HCT116 (cell line): ENCODE measurements at regions not wholly inside any gene's neighbourhood (a gene's known extent, or its start where the extent isn't known, plus 50 kb on each side); places are given as distances from the start of the nearest gene placed in this dataset.

ENCODE experiments used
- ATAC-seq: fragments of 200-7000 bp; cut with Tn5 transposase; 2 replicates; pipeline ENCODE4 v1.9.1; 2020; ENCODE audit warnings: mild to moderate bottlenecking, moderate library complexity
- BruUV-seq: library from RNA; stranded (reverse); fragments of 400-500 nt; replicated peaks from 2 replicates; lab custom pipeline; 2021; lab: Mats Ljungman, UMichigan
- CTCF ChIA-PET: fragments of 300-600 bp; sonication (Branson Sonifier 250); formaldehyde crosslinking; loops from one replicate; lab custom pipeline; 2021; ENCODE audit warnings: antibody characterized with exemption; lab: Charles Lee
- POLR2A ChIA-PET: fragments of 300-600, 350-600 bp; sonication (Branson Sonifier 250); formaldehyde crosslinking; loops from one replicate; lab custom pipeline; 2021; ENCODE audit warnings: antibody characterized with exemption; lab: Charles Lee
- RAD21 ChIA-PET, 2 experiments: fragments of 300-600 bp; sonication (Branson Sonifier 250); formaldehyde crosslinking; loops; one replicate each; lab custom pipeline; 2023; ENCODE audit warnings: low total read pairs in 2 of 2; ENCODE audit not compliant: uncharacterized antibody in 2 of 2, unreplicated experiment in 2 of 2, low non-redundant PET in 1 of 2; lab: Charles Lee
- DNase-seq: peaks from one replicate; pipeline ENCODE4 v3.0.0-alpha.2; 2010; ENCODE audit warnings: low read depth, low spot score
- H2AFZ ChIP-seq: fragments of 200-600 bp; shearing (Covaris generic), sonication (generic); 2 replicates; pipeline ENCODE4 v1.6.1; 2017; ENCODE audit warnings: low read depth, mixed run types, mixed read lengths, antibody characterized with exemption, low read length; ENCODE audit not compliant: poor library complexity, severe bottlenecking
- H3K27ac ChIP-seq: 2 replicates; pipeline ENCODE4 v1.5.1; 2012; ENCODE audit warnings: low read depth, low read length
- H3K27me3 ChIP-seq: fragments of 200-600 bp; sonication (generic); 2 replicates; pipeline ENCODE4 v1.6.1; 2016; ENCODE audit warnings: mixed run types, low read length, mixed read lengths; ENCODE audit not compliant: insufficient read depth
- H3K36me3 ChIP-seq, 2 experiments: fragments of 200-500 bp in 1 of 2; fragments of 200-600 bp in 1 of 2; sonication (Bioruptor generic) in 1 of 2; sonication (generic) in 1 of 2; 2 replicates each; pipeline versions ENCODE4 v1.5.1 to v1.6.1; 2014 to 2016; ENCODE audit warnings: low read length in 2 of 2, inconsistent platforms in 1 of 2, mixed read lengths in 1 of 2, mixed run types in 1 of 2; ENCODE audit not compliant: insufficient read depth in 2 of 2, control insufficient read depth in 1 of 2
- H3K4me1 ChIP-seq, 2 experiments: fragments of 200-600 bp in 1 of 2; sonication (generic) in 1 of 2; 2 replicates each; pipeline versions ENCODE4 v1.5.1 to v1.6.1; 2012 to 2017; ENCODE audit warnings: low read length in 2 of 2, inconsistent platforms in 1 of 2, mild to moderate bottlenecking in 1 of 2, mixed read lengths in 1 of 2, mixed run types in 1 of 2, moderate library complexity in 1 of 2; ENCODE audit not compliant: insufficient read depth in 2 of 2, control insufficient read depth in 1 of 2
- H3K4me2 ChIP-seq: fragments of 200-600 bp; sonication (generic); 2 replicates; pipeline ENCODE4 v1.6.1; 2017; ENCODE audit warnings: mixed run types, low read length, mixed read lengths
- H3K4me3 ChIP-seq, 2 experiments: fragments of 200-600 bp in 1 of 2; sonication (generic) in 1 of 2; replicated peaks in 1 of 2; 2 replicates each; pipeline ENCODE4 v1.5.1; 2011 to 2016; ENCODE audit warnings: low read length in 2 of 2, control low read depth in 1 of 2, low read depth in 1 of 2, mild to moderate bottlenecking in 1 of 2, mixed read lengths in 1 of 2, mixed run types in 1 of 2
- H3K79me2 ChIP-seq: fragments of 200-600 bp; sonication (generic); 2 replicates; pipeline ENCODE4 v1.6.1; 2017; ENCODE audit warnings: mild to moderate bottlenecking, mixed run types, low read length, moderate library complexity, mixed read lengths; ENCODE audit not compliant: insufficient read depth
- H3K9ac ChIP-seq: fragments of 200-600 bp; sonication (generic); 2 replicates; pipeline ENCODE4 v1.6.1; 2016; ENCODE audit warnings: low read length, mixed read lengths
- H3K9me2 ChIP-seq: fragments of 200-600 bp; sonication (generic), shearing (Covaris generic); 2 replicates; pipeline ENCODE4 v1.6.1; 2017; ENCODE audit warnings: mixed run types, mild to moderate bottlenecking, moderate library complexity; ENCODE audit not compliant: insufficient read depth
- H3K9me3 ChIP-seq, 2 experiments: fragments of 200-500 bp in 1 of 2; fragments of 200-600 bp in 1 of 2; sonication (Bioruptor generic) in 1 of 2; sonication (generic) in 1 of 2; 2 replicates each; pipeline ENCODE4 v1.6.1; 2014 to 2017; ENCODE audit warnings: low read length in 2 of 2, mixed read lengths in 2 of 2, inconsistent platforms in 1 of 2, low read depth in 1 of 2, mild to moderate bottlenecking in 1 of 2, mixed run types in 1 of 2, moderate library complexity in 1 of 2; ENCODE audit not compliant: control insufficient read depth in 1 of 2, insufficient read depth in 1 of 2
- H4K20me1 ChIP-seq: fragments of 200-600 bp; sonication (generic), shearing (Covaris generic); 2 replicates; pipeline ENCODE4 v1.6.1; 2017; ENCODE audit warnings: mixed run types, mild to moderate bottlenecking, moderate library complexity; ENCODE audit not compliant: insufficient read depth
- CBX3 ChIP-seq: IDR thresholded peaks from 2 replicates; pipeline ENCODE4 v1.6.1; 2012; ENCODE audit warnings: low read depth
- CEBPB ChIP-seq: IDR thresholded peaks from 2 replicates; pipeline ENCODE4 v1.6.1; 2012; ENCODE audit warnings: low read depth
- CTCF ChIP-seq, 3 experiments: fragments of 200-600 bp in 1 of 3; sonication (generic) in 1 of 3; IDR thresholded peaks in 2 of 3; conservative IDR thresholded peaks in 1 of 3; 2 replicates each; pipeline ENCODE4 v1.5.1; 2012 to 2017; ENCODE audit warnings: low read depth in 2 of 3, low read length in 2 of 3, antibody characterized with exemption in 1 of 3, borderline replicate concordance in 1 of 3, control low read depth in 1 of 3, mild to moderate bottlenecking in 1 of 3, mixed read lengths in 1 of 3, mixed run types in 1 of 3, moderate library complexity in 1 of 3; ENCODE audit not compliant: insufficient read depth in 1 of 3
- EGR1 ChIP-seq: IDR thresholded peaks from 2 replicates; pipeline ENCODE4 v1.6.1; 2012; ENCODE audit warnings: low read depth
- EZH2 ChIP-seq: fragments of 200-600 bp; sonication (generic); IDR thresholded peaks from 2 replicates; pipeline ENCODE4 v1.6.1; 2017; ENCODE audit warnings: antibody characterized with exemption, mixed run types
- FOSL1 ChIP-seq: IDR thresholded peaks from 2 replicates; pipeline ENCODE4 v1.6.1; 2012; ENCODE audit warnings: low read depth
- JUND ChIP-seq: IDR thresholded peaks from 2 replicates; pipeline ENCODE4 v1.6.1; 2012
- MAX ChIP-seq: IDR thresholded peaks from 2 replicates; pipeline ENCODE4 v1.6.1; 2012
- POLR2A ChIP-seq: IDR thresholded peaks from 2 replicates; pipeline ENCODE4 v1.7.0; 2011; ENCODE audit warnings: borderline replicate concordance; ENCODE audit not compliant: insufficient read depth, insufficient read length; ENCODE audit errors: extremely low read depth
- POLR2AphosphoS5 ChIP-seq: IDR thresholded peaks from 2 replicates; pipeline ENCODE4 v1.6.1; 2011; ENCODE audit warnings: mild to moderate bottlenecking, low read depth, low read length, moderate library complexity
- SP1 ChIP-seq: IDR thresholded peaks from 2 replicates; pipeline ENCODE4 v1.6.1; 2012; ENCODE audit warnings: low read depth
- YY1 ChIP-seq: IDR thresholded peaks from 2 replicates; pipeline ENCODE4 v1.6.1; 2011; ENCODE audit warnings: low read length, low read depth, moderate library complexity, mild to moderate bottlenecking; ENCODE audit not compliant: insufficient replicate concordance; ENCODE audit errors: extremely low read depth
- ZNF274 ChIP-seq: fragments of 200-500 bp; sonication (Bioruptor generic); IDR thresholded peaks from 2 replicates; pipeline ENCODE4 v1.6.1; 2014; ENCODE audit warnings: mild to moderate bottlenecking, low read depth, low read length, inconsistent platforms
- intact Hi-C: fragments of 100-400 bp; cut with micrococcal nuclease; formaldehyde crosslinking; loops from 2 replicates; pipeline ENCODE4 v1.10.0; 2022

GRCh38 chr9:121563881-121564460 is 64.3 kb upstream of the GGTA1 start:
- Histone ChIP-seq H3K9me3 (no peaks in the 10 kb centered on the region), H3K4me2 (no peak overlapping the region), H3K9me2 (no peaks in the 10 kb centered on the region), H3K36me3 (no peaks in the 10 kb centered on the region), H4K20me1 (no peaks in the 10 kb centered on the region), H3K27ac (no peak overlapping the region), H3K27me3 (no peaks in the 10 kb centered on the region), H3K79me2 (no peaks in the 10 kb centered on the region), H2AFZ (no peak overlapping the region), H3K9ac (no peak overlapping the region), H3K4me1 (peaks cover 3 to 15% of the 10 kb centered on the region in 2 experiments; a peak in 2 of 4 replicates), H3K4me3 (no peak overlapping the region)
- DNase-seq (no peak), ATAC-seq (no peak)
- TF ChIP-seq MAX (no peak), POLR2A (no peak), CTCF (IDR thresholded peaks at IDR 0.05 in 2 of 3, conservative IDR thresholded peaks at IDR 0.05 in 1 of 3; ENCODE audit: borderline replicate concordance in 1 of 3, insufficient read depth in 1 of 3, low read depth in 2 of 3, low read length in 2 of 3) (no peak), EGR1 (no peak), ZNF274 (no peak), POLR2AphosphoS5 (no peak), JUND (no peak), SP1 (no peak), CEBPB (no peak), EZH2 (no peak), CBX3 (no peak), FOSL1 (no peak), YY1 (no peak)
- BruUV-seq = no TSS peak
- ChIA-PET POLR2A (no interaction called here), CTCF (no interaction called here), RAD21 (no interaction called here)
- intact Hi-C loops = no loop called here
